ENCODE measurements at regions not wholly inside any gene's neighbourhood (a gene's known extent, or its start where the extent isn't known, plus 50 kb on each side); places are given as distances from the start of the nearest gene placed in this dataset.
"Not testable (repeated sequence)": the region's sequence is repeated elsewhere in the genome, so short reads cannot be mapped to it uniquely, and the experiment has no call there.

DNA sequence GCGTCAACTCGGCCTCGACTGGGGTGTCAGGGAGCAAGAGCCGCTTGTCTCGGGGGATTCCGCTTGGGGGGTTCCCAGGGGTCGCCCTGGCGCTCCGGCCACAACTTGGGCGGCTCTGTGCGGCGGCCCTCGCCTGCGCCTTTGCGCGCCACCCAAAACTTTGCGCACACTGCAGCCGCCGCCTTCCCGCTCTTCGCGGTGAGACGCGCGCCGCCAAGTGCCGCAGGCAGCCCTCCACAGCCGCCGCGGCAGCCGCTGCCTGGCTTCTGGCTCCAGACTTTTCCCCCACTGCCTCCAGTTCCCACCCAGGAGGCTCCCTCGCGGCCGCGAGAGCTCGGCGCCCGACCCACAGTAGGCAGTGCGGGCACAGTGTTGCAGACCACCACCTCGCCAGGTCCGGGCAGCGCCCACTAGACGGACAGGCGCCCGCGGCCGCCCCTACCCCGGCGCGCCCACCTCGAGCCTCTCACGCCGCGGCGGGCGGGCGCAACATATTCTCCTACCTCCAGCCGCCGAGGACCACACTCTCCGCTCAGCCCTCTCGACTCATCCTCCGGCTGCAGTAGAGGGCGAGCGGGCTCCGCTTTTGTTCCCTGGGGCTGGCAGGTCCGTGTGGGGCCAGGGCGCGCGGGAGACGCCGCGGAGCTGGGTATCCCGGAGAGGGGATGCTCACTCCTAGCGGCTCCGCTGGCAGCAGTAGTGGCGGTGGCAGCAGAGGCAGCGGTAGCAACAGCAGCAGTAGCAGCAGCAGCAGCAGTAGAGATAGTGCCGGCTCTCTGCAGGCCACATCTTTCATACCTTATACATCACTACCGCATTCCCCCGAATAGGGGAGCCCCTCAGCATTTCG is 296.6 kb downstream of the OMA1 start:
- DNase-seq = peak; percentile 71

DNA sequence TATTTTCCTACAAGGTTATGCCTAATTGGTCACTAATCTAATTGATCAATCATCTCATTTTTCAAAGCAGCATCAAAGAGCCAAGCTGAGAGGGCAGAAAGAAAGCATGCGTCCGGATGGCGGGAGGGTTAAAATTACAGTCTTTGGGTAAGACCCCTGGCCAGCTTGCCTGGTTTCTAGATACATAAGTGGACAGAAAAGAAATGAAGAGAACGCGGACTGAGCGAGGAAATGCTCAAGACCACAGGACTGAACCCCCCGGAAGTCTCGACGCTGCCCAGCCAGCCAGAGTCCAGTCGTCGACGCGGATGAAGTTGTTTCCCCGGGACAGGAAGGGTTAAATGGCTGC is 297.2 kb downstream of the OMA1 start:
- DNase-seq = no peak

DNA sequence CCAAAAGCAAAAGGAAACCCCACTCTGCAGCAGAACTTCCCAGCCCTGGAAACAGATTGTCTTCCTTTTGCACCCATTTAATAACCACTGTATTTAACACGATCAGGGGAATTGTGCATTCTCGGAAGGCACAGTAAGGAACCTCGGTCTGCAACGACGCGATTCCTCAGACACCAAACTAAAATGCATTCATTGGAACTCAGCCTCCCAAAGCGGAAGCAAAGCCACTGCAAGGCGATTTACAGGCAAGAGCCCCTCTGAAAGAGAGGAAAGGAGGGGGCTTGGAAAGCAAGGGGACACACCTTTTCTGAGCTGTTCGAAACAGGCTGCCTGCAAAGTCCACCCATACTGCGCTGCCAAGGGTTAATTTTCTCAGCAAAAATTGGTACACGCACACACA is 297.7 kb downstream of the OMA1 start:
- DNase-seq = no peak

DNA sequence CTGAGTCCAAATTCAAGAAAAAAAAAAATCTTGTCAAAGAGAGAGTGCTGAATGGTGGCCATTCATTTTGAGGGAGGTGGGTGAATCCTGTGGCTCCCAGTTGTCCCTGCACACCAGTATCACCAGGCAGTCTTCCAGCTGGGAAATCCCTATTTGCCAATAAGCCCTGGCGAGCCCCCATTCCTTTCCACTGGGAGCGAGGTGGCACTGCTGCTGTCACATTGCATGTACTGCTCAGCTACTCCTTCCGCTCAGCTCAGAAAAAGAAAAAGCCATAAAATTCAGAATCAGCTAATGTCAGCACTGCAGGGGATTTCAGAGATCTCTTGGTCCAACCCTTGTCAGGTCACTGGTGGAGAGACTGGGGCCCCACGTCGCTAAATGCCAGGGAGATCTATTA is 298.5 kb downstream of the OMA1 start:
- no peak for DNase-seq

DNA sequence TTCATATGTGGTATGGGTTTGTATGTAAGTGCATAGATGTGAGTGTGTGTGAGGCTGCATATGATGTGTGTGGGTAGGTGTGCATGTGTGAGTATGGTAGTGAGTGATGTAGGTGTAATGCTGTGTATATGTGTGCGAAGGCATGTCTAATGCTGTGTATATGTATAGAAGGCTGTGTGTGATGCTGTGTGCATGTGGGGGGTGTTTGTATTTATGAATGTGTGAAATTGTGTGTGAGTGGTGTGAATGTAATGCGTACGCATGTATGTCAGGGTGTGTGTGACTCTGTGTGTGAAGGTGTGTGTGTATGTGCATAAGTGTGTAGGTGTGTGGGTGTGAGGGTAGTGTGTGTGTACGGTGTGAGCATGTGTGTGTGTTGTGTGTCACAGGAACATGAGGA is 300.0 kb downstream of the OMA1 start:
- no peak for DNase-seq

DNA sequence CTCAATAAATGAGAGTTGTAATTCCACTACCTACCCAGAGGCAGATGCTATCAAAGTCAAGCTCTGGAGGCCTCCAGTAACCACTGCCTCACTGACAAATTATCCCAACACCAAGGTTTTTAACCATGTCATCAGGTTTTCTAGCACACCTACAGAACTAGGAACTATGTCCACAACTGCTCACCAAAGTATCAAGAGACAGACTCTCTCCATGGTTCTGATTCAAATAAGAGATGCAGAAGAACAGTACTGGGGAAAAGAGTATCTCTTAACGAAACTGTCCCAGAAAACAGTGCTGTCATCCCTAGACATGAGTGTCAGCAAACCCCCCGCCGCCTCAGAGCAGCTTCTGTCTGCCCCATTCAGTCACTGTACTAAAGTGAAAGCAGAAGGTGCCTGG is 301.7 kb downstream of the OMA1 start:
- no peak for DNase-seq

DNA sequence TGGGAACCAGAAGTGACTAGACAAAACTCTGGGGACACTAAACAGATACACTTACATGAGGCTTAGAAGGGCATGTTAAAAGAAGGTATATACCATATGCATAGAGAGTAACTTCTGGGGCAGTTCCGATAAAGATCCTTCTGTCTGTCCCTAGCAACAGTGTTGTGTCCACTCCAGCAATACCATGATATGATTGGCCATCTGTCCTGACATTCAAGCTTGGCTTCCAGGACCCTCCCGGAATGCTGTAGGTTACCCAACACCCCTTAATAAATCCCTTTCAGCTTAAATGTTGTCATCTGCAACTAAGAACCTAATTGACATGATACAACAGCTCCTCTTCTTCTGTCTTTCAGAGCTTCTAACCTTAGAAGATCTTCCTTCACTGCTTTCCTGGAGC is 307.7 kb downstream of the OMA1 start:
- DNase-seq = no peak

DNA sequence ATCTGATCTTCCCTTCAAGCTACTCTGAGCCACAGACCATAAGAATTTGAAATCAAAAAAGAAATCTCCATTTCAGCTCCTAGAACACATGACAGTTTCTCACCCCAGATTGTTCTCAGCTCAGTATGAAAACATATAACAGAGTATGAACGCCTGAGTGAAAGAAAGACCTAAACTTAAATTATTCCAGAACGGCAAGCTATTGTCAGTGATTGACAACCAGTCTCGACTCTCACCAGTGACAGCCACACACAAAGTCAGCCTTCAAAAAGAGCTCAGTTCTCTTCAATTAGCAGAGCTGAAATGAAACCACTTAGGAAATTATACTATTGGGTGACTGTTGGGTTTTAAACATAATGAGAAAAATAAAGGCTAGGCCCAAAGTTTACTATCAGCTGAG is 312.8 kb downstream of the OMA1 start:
- DNase-seq = no peak

DNA sequence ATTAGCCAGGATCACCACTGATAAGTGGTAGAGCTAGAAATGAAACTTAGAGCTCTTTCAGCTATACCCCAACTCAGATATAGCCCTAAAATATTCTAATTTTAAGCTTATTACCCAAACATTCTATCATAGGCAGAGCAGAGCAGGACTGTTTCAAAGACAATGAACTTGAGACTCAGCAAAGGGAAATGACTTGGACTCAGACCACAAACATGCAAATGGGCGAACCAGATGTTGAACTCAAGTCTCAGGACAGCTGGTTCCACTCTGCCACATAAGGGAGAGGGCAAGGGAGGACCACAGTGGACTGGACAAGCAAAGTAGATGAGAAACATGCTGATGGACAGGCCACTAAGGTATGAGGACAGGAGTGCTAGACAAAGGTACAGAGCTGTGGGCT is 315.3 kb downstream of the OMA1 start:
- no peak for DNase-seq

DNA sequence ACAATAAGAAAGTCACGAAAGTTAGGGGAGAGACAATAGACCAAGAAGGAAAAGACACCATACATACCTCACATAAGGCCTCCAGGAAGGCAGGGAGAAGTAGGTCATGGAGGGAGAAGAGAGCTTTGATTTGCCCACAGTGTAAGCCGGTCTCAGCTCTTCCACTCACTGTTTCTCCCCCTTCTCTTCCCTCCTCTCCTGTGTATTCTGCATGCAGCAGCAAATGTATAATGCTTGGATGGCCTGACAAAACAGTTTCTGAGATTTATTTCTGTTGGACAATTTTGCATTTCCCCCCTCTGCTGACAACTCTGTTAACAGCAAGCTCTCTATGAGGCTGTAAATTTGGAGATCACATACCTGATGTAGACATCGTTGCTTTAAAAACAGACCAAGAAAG is 318.9 kb downstream of the OMA1 start:
- no peak for DNase-seq

DNA sequence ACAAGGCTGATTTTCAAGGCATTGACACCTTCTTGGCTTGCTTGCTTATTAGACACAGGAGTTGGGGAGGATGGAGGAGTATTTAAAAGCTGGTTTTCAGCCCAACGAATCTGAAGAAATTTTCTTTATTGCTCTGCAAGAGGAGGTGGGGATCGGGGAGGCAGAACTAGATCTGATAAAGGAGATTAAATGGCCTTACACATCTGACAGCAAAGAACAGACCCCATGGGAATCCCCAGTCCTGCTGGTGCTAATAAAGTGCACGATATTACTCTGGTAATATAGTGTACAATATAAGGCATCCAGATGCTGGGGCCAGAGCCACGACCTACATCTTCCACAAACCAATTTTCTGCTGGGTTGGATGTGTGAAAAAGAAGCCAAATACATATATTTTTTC is 323.0 kb downstream of the OMA1 start:
- no peak for DNase-seq

DNA sequence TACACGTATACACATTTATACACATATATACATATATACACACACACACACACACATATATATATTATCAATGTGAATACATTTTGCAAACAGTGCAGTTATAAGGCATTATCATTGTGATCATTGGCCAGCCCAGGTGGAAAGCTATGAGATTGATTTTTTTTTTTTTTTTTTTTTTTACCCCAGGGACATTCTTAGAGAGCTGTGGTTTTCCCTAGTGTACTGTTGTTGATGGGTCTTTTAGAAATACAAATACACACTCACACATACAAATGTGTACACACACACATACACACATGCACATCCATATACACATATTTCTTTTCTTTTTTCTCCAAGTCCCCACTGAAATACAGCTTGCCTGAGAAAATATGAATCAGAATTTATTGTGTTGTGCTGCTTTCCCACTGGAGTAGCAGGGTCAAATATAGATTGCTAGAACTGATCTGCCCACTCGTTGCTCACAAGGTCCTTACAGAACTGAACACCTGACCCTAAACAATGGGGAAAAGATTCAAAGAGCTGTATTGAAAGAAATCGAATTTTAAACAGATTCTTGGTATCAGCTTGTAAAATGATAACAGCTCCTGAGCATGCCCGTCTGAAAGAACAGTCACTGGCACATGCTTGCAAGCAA is 325.6 kb downstream of the OMA1 start:
- no peak for DNase-seq

DNA sequence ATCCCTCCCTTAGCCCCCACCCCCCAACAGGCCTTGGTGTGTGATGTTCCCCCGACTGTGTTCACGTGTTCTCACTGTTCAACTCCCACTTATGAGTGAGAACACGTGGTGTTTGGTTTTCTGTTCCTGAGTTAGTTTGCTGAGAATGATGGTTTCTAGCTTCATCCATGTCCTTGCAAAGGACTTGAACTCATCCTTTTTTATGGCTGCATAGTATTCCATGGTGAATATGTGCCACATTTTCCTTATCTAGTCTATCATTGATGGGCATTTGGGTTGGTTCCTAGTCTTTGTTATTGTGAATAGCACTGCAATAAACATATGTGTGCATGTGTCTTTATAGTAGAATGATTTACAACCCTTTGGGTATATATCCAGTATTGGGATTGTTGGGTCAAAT is 330.4 kb downstream of the OMA1 start:
- DNase-seq = not testable (repeated sequence)

DNA sequence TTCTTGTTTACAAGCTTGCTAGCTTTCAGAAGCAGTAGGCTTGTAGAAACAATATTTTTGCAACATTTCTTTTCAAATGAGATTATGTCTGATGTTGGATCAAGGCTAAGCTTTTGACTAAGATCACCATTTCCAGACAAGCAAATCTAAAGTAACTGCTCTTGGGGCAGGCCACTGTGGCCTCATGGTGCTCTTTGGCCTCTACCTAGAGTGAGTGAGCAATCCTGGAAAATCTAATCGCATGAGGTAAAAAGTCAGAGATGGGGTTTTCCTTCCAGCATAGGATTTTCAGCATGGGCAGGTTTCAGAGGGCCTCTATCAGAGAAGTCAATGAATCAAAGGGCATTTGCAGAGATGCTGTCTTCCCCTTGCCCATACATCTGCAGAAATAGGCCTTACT is 331.9 kb downstream of the OMA1 start:
- DNase-seq = no peak

DNA sequence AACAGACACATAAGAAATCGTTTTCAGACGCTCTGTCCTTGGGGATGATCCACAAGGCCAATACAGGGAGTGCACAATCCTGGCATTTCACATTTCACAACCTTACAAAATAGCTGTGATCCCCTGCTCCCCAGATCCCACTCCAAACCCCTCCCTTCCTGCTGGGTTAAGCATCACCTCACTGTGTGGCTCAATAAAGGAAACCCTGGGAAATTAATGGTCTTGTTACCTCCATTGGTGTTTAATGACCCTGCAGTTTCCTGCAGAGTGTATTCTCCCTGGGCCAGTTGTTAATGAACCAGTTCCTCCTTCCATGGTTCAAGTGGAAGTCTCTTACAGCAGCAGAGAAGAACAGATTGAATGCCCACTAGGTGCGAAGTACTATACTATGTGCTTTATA is 334.7 kb downstream of the OMA1 start:
- no peak for DNase-seq

DNA sequence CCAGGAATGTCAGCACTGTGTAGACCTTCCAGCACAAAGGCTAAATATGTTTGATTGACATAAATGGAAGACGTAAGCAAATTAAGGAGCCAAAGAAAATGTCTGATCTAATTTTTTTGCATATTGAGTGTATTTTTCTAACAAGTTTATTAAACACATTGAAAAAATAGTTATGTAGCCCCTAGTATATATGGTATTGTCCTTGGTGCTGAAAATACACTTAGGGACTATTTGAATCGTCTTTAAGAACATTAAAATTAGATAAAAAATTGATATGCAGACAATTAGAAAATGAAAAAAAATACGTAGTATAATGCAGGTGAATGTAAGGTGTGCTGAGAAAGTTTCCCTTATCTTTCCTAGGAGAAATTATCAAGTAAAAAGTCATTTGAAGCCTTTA is 337.0 kb downstream of the OMA1 start:
- DNase-seq = no peak

DNA sequence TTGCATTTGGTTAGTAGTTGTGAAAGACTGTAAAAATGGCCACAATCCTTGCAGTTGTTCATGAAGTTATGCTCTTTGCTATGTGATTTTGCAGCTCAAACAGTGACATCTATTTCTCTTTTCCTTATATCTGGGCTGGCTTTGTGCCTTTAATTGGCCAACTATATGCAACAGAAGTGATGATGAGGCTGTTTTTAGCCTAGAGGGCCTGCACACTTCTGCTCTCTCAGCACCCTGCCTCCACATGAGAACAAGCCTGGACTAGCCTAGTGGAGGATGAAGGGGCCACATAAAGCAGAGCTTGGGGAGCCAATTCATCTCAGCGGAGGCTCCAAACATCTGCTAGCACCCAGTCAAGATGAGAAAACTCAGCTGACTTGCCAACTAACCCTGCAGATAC is 339.8 kb downstream of the OMA1 start:
- peak; percentile 17 for DNase-seq

DNA sequence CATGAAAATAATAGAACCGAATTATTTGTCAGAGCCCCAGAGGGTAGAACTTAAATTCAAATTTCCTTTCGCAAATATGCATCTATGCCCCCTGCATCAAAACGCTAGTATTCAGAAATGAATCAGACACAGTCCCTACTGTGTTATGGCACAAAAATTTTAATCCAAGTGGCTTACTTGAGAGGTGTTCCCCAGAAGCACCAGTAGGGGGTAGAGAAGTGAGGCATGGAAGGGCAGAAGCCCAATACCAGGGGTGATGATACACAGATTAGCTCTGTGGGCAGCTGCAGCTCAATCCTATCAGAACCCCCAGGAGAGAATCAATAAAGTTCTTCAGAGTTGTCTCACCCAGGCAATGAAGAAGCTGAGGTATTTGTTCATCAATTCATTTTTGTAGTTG is 342.2 kb downstream of the OMA1 start:
- no peak for DNase-seq

DNA sequence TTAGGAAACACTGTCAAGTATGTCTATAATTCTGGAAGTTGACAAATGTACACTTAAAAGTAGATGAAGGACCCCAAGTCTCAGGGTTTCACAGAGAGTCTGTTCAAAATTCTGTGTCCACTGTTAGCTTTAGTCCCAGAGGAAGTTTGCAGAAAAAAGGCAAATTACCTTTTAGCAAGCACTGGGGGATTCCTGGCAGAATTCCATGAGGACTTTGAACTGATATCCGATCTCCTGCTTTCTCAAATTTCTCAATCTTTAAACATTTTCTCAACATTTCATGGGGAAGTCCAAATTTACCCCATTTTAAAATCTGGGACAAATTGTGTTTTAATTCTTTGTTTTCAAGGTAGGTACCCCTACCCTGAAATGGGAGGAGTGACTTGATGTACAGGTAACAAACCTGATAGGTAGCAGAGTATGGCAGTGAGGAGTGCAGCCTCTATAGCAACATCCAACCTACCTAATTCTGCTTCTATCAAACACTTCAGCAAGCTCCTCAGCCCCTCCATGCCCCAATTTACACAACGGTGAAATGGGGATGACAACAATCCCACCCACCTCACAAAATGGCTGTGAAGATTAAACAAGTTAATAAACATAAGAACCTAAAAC is 344.9 kb downstream of the OMA1 start:
- DNase-seq = no peak

DNA sequence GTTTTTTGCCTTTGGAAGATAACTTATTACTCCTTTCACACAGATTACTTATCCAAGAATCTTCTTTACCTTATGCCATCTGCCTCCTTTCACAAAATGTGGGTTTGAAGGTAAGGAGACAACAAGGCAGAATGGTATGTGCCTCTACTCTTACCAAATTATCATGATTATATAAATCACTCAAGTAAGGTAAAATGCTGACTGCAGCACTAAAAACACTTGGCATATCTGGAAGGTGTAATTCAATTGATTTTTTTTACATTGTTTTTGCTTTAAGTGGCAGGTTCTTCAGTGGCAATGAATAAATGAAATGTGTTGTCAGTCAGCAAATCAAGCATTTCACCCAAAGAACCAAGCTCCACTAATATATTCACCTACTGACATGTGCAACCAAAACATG is 346.1 kb downstream of the OMA1 start:
- no peak for DNase-seq

DNA sequence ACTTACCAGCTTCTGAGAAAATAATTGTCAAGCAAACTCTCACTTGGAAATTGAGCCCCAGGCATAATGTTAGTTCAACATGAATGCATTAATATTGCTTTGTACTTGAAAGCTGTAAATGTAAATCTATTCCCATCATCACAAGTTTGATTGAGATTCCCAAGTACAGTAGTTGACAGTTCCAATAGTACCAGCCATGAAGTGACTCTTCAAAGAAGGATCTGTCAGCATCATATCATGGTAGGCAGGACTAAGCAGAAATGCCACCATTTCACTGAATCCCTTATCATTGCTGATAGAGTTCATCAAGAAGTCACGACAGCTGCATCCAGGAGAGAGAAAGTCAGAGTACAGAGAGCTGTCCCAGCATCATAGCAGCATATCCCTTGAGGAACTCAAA is 348.7 kb downstream of the OMA1 start:
- no peak for DNase-seq

DNA sequence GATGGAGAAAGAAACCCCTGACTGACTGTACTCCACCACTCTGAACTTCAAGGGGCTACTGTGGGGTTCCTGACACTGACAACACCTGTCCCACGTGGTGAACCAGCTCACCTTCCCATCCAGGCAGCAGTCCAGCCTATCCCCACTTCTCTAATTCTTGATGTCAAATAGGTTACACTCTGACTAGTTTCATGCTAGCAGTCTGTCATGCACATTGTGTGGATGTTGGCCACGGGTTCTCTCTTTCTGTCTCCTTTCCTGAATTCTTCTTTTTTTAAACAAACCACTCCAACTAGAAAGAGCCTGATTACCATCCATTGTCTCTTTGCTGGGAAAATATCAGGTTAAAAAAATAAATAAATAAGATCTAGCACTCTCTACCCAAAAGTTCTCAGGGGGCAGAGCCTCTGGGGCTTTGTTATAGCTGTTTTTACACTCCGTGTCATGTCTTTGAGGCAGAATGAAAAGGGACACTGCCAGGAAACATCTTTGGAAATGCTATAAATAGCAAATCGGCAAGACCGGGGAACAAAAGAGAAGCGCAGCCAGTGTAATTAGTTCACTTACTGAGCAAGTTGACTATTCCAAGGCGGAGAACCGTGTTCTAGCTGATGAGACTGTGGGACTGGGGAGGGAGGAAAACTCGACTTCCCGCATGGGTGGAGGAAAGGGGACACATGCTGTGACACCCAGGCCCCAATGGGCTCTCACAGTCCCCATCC is 356.1 kb downstream of the OMA1 start:
- no peak for DNase-seq

DNA sequence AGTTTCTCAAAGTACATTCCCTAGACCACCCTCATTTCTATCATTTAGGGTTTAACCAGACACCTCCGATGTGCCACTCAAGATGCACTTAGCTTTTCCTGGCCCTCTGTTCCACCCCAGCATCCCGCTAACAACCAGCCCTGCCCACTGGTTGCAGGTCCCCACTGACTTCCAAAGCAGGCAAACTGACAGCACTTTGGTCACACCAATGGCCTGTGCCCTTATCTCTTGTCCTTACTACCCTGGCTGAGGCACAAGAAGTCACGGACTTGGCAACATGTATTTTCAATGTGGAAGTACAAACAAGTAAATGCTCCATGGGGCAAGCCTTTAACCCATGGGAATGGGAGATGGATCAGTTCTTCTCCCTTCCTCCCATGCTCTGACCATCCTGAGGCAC is 357.1 kb downstream of the OMA1 start:
- DNase-seq = no peak

DNA sequence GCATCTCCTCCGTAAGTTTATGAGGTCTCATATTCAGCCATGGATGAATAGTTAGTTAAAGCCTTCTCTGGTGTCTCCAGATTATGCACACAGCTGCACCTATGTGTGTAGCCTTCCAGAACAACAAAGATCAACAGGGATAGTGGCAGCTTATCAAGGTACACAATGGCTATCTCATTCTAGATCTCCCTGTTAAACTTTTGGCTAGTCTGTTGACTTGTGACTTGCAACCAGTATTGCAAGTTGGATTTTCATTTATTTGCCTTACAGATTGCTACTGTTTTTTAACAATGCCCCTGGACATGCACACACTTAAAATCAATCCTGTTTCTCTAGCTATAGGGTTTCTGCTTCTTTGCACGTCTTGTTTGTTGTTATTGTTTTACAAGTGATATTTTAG is 363.2 kb downstream of the OMA1 start:
- peak; percentile 16 for DNase-seq
